ENCODE measurements at regions not wholly inside any gene's neighbourhood (a gene's known extent, or its start where the extent isn't known, plus 50 kb on each side); places are given as distances from the start of the nearest gene placed in this dataset.

GRCh38 chr4:12679217-12679616, 804.9 kb downstream of the RAB28 start:
- intact Hi-C loops (cut with DNase I): no loop called here
- Histone ChIP-seq H3K4me3 (no peak overlapping the region), H3K27me3 (no peaks in the 10 kb centered on the region), H3K9ac (ENCODE audit: low read depth in 2 of 2, low read length in 2 of 2) (no peak overlapping the region), H3K27ac (no peak overlapping the region), H3K4me1 (no peaks in the 10 kb centered on the region), H3K9me3 (no peaks in the 10 kb centered on the region), H3K36me3 (no peaks in the 10 kb centered on the region)
- DNase-seq: no peak
- TF ChIP-seq CTCF (IDR thresholded peaks at IDR 0.05): no peak

- DNase-seq: no peak
Observed at GRCh38 chr4:12674184-12674583, 810.0 kb downstream of the RAB28 start.

GRCh38 chr4:12672303-12672702, 811.8 kb downstream of the RAB28 start:
- no peak overlapping the region for H3K4me3 ChIP-seq
- intact Hi-C loops (cut with DNase I): no loop called here
- H3K36me3 ChIP-seq: no peaks in the 10 kb centered on the region
- H3K27me3 ChIP-seq: no peaks in the 10 kb centered on the region
- H3K27ac ChIP-seq: no peak overlapping the region
- H3K9ac ChIP-seq (ENCODE audit: low read depth in 2 of 2, low read length in 2 of 2): no peak overlapping the region
- no peak for TF ChIP-seq CTCF (IDR thresholded peaks at IDR 0.05)
- no peaks in the 10 kb centered on the region for H3K9me3 ChIP-seq
- H3K4me1 ChIP-seq: no peaks in the 10 kb centered on the region
- no peak for DNase-seq

More at GRCh38 chr4:12674184-12674583, 810.0 kb downstream of the RAB28 start:
- intact Hi-C loops (cut with DNase I): no loop called here
- TF ChIP-seq CTCF (IDR thresholded peaks at IDR 0.05): no peak
- Histone ChIP-seq H3K4me3 (no peak overlapping the region), H3K9ac (ENCODE audit: low read depth in 2 of 2, low read length in 2 of 2) (no peak overlapping the region), H3K36me3 (no peaks in the 10 kb centered on the region), H3K27ac (no peak overlapping the region), H3K4me1 (no peaks in the 10 kb centered on the region), H3K27me3 (no peaks in the 10 kb centered on the region), H3K9me3 (no peaks in the 10 kb centered on the region)

GRCh38 chr4:12658146-12658545, 826.0 kb downstream of the RAB28 start:
- no peak for TF ChIP-seq CTCF (IDR thresholded peaks at IDR 0.05)
- H3K36me3 ChIP-seq: no peaks in the 10 kb centered on the region
- H3K9me3 ChIP-seq: no peaks in the 10 kb centered on the region
- H3K4me3 ChIP-seq: no peak overlapping the region
- no peaks in the 10 kb centered on the region for H3K4me1 ChIP-seq
- no peak for DNase-seq
- intact Hi-C loops (cut with DNase I): no loop called here
- no peak overlapping the region for H3K27ac ChIP-seq
- no peaks in the 10 kb centered on the region for H3K27me3 ChIP-seq
- no peak overlapping the region for H3K9ac ChIP-seq (ENCODE audit: low read depth in 2 of 2, low read length in 2 of 2)

- Histone ChIP-seq H3K9ac (ENCODE audit: low read depth in 2 of 2, low read length in 2 of 2) (no peak overlapping the region), H3K27me3 (no peaks in the 10 kb centered on the region), H3K4me3 (no peak overlapping the region), H3K4me1 (no peaks in the 10 kb centered on the region), H3K9me3 (no peaks in the 10 kb centered on the region), H3K36me3 (no peaks in the 10 kb centered on the region), H3K27ac (no peak overlapping the region)
- intact Hi-C loops (cut with DNase I): no loop called here
- DNase-seq: no peak
- no peak for TF ChIP-seq CTCF (IDR thresholded peaks at IDR 0.05)
Observed at GRCh38 chr4:12651876-12652275, 832.3 kb downstream of the RAB28 start.

GRCh38 chr4:12645732-12646131, 838.4 kb downstream of the RAB28 start:
- Histone ChIP-seq H3K4me1 (no peaks in the 10 kb centered on the region), H3K9ac (ENCODE audit: low read depth in 2 of 2, low read length in 2 of 2) (no peak overlapping the region), H3K4me3 (no peak overlapping the region), H3K36me3 (no peaks in the 10 kb centered on the region), H3K27ac (no peak overlapping the region), H3K9me3 (no peaks in the 10 kb centered on the region), H3K27me3 (no peaks in the 10 kb centered on the region)
- no peak for DNase-seq
- intact Hi-C loops (cut with DNase I): no loop called here
- no peak for TF ChIP-seq CTCF (IDR thresholded peaks at IDR 0.05)

Measured in colonic mucosa (tissue), 4 donors.